ENCODE measurements at regions not wholly inside any gene's neighbourhood (a gene's known extent, or its start where the extent isn't known, plus 50 kb on each side); places are given as distances from the start of the nearest gene placed in this dataset.

- TF ChIP-seq EZH2phosphoT487 (IDR thresholded peaks at IDR 0.05; ENCODE audit: borderline replicate concordance) (no peak), CTCF (conservative IDR thresholded peaks at IDR 0.05; ENCODE audit: low read length) (no peak)
- peak overlapping the region; percentile 96 for H3K9ac ChIP-seq (ENCODE audit: low read depth, low read length, poor library complexity, severe bottlenecking)
- peaks cover 13% of the 10 kb centered on the region; the same call in 1 of the 2 replicates for H3K36me3 ChIP-seq (ENCODE audit: insufficient read depth, low read length)
- peaks cover 41% of the 10 kb centered on the region for H3K79me2 ChIP-seq (ENCODE audit: insufficient read depth, low read length)
- H2AFZ ChIP-seq (ENCODE audit: low read length): no peak overlapping the region
- peak overlapping the region; percentile 76 for H3K4me3 ChIP-seq (ENCODE audit: low read length, poor library complexity, severe bottlenecking)
- peak overlapping the region; percentile 96 for H3K4me2 ChIP-seq (ENCODE audit: low read depth, low read length, poor library complexity, severe bottlenecking)
- H3F3A ChIP-seq (ENCODE audit: low read depth): peaks cover 8% of the 10 kb centered on the region
- H3K9me2 ChIP-seq (replicated peaks; ENCODE audit: low read depth, low read length): no peaks in the 10 kb centered on the region
- no peaks in the 10 kb centered on the region for H3K9me3 ChIP-seq (ENCODE audit: insufficient read depth, low read depth, low read length)
- no peaks in the 10 kb centered on the region for H3K27me3 ChIP-seq (ENCODE audit: insufficient read depth, low read length, poor library complexity, severe bottlenecking)
- H4K20me1 ChIP-seq (ENCODE audit: insufficient read depth, low read length, poor library complexity, severe bottlenecking): no peaks in the 10 kb centered on the region
- H3K4me1 ChIP-seq (ENCODE audit: insufficient read depth, low read length, poor library complexity, severe bottlenecking): peaks cover 90% of the 10 kb centered on the region
These were observed 91.8 kb upstream of the DMRT1 start for GRCh38 chr9:749716-750115.

GRCh38 chr9:750249-750967, 91.1 kb upstream of the DMRT1 start:
- Histone ChIP-seq H2AFZ (ENCODE audit: low read length) (no peak overlapping the region), H3K9me2 (replicated peaks; ENCODE audit: low read depth, low read length) (no peaks in the 10 kb centered on the region), H3K4me2 (ENCODE audit: low read depth, low read length, poor library complexity, severe bottlenecking) (peak overlapping the region; percentile 96), H3K9ac (ENCODE audit: low read depth, low read length, poor library complexity, severe bottlenecking) (peak overlapping the region; percentile 96), H4K20me1 (ENCODE audit: insufficient read depth, low read length, poor library complexity, severe bottlenecking) (no peaks in the 10 kb centered on the region), H3K4me3 (ENCODE audit: low read length, poor library complexity, severe bottlenecking) (peak overlapping the region; percentile 76), H3K36me3 (ENCODE audit: insufficient read depth, low read length) (peaks cover 8% of the 10 kb centered on the region; the same call in 1 of the 2 replicates), H3K9me3 (ENCODE audit: insufficient read depth, low read depth, low read length) (no peaks in the 10 kb centered on the region), H3K27me3 (ENCODE audit: insufficient read depth, low read length, poor library complexity, severe bottlenecking) (no peaks in the 10 kb centered on the region), H3K79me2 (ENCODE audit: insufficient read depth, low read length) (peaks cover 34% of the 10 kb centered on the region), H3K4me1 (ENCODE audit: insufficient read depth, low read length, poor library complexity, severe bottlenecking) (peaks cover 90% of the 10 kb centered on the region), H3F3A (ENCODE audit: low read depth) (peaks cover 8% of the 10 kb centered on the region)
- TF ChIP-seq CTCF (conservative IDR thresholded peaks at IDR 0.05; ENCODE audit: low read length): no peak

GRCh38 chr9:751137-752051, 90.1 kb upstream of the DMRT1 start:
- peaks cover 24% of the 10 kb centered on the region for H3K79me2 ChIP-seq (ENCODE audit: insufficient read depth, low read length)
- peaks cover 8% of the 10 kb centered on the region for H3F3A ChIP-seq (ENCODE audit: low read depth)
- no peaks in the 10 kb centered on the region for H3K9me2 ChIP-seq (replicated peaks; ENCODE audit: low read depth, low read length)
- peak overlapping the region; percentile 96 for H3K9ac ChIP-seq (ENCODE audit: low read depth, low read length, poor library complexity, severe bottlenecking)
- H3K36me3 ChIP-seq (ENCODE audit: insufficient read depth, low read length): no peaks in the 10 kb centered on the region
- no peak overlapping the region for H3K4me3 ChIP-seq (ENCODE audit: low read length, poor library complexity, severe bottlenecking)
- no peaks in the 10 kb centered on the region for H4K20me1 ChIP-seq (ENCODE audit: insufficient read depth, low read length, poor library complexity, severe bottlenecking)
- H3K9me3 ChIP-seq (ENCODE audit: insufficient read depth, low read depth, low read length): no peaks in the 10 kb centered on the region
- peaks cover 92% of the 10 kb centered on the region for H3K4me1 ChIP-seq (ENCODE audit: insufficient read depth, low read length, poor library complexity, severe bottlenecking)
- H3K27me3 ChIP-seq (ENCODE audit: insufficient read depth, low read length, poor library complexity, severe bottlenecking): no peaks in the 10 kb centered on the region
- TF ChIP-seq CTCF (conservative IDR thresholded peaks at IDR 0.05; ENCODE audit: low read length): no peak
- H3K4me2 ChIP-seq (ENCODE audit: low read depth, low read length, poor library complexity, severe bottlenecking): peak overlapping the region; percentile 96
- no peak overlapping the region for H2AFZ ChIP-seq (ENCODE audit: low read length)
